ENCODE measurements at regions not wholly inside any gene's neighbourhood (a gene's known extent, or its start where the extent isn't known, plus 50 kb on each side); places are given as distances from the start of the nearest gene placed in this dataset.

DNA sequence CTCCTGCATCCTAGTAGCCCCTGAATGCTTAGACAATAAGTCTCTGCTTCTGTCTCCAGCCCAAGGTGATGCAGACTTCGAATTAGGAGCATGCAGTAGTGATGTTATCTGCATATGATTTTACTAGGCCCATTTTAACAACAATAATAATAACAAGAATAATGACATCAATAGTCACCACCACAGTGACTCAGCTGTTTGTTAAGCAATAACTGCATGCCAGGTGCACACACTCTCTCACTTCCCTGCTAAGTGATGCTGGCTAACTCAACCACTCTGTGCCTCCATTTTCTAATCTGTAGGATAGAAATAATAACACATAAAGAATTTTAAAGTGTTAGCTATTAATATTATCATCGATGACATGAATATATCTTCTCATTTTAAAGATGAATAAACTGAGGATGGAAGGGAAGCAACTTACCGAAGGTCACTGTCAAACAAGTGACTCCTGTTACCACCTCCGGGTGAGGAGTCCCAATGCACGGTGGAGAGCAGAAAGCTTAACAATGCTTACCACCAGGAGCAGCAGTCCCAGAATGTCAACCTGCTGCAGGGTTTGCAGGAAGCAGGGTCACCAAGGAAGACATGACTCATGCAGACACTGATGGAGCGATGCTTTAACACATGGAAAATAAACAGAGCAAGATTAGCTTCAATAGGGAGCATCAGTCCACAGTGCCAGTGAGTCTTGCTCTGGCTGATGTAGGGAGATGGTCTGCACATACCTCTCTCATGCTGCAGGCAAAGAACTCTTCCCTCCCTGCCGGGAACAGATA, 290.2 kb downstream of the SPATA17 start:
- TF ChIP-seq, protein P1, sequence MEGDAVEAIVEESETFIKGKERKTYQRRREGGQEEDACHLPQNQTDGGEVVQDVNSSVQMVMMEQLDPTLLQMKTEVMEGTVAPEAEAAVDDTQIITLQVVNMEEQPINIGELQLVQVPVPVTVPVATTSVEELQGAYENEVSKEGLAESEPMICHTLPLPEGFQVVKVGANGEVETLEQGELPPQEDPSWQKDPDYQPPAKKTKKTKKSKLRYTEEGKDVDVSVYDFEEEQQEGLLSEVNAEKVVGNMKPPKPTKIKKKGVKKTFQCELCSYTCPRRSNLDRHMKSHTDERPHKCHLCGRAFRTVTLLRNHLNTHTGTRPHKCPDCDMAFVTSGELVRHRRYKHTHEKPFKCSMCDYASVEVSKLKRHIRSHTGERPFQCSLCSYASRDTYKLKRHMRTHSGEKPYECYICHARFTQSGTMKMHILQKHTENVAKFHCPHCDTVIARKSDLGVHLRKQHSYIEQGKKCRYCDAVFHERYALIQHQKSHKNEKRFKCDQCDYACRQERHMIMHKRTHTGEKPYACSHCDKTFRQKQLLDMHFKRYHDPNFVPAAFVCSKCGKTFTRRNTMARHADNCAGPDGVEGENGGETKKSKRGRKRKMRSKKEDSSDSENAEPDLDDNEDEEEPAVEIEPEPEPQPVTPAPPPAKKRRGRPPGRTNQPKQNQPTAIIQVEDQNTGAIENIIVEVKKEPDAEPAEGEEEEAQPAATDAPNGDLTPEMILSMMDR (IDR thresholded peaks at IDR 0.05; ENCODE audit: insufficient read depth, low read length): no peak
- TF ChIP-seq, protein P2, sequence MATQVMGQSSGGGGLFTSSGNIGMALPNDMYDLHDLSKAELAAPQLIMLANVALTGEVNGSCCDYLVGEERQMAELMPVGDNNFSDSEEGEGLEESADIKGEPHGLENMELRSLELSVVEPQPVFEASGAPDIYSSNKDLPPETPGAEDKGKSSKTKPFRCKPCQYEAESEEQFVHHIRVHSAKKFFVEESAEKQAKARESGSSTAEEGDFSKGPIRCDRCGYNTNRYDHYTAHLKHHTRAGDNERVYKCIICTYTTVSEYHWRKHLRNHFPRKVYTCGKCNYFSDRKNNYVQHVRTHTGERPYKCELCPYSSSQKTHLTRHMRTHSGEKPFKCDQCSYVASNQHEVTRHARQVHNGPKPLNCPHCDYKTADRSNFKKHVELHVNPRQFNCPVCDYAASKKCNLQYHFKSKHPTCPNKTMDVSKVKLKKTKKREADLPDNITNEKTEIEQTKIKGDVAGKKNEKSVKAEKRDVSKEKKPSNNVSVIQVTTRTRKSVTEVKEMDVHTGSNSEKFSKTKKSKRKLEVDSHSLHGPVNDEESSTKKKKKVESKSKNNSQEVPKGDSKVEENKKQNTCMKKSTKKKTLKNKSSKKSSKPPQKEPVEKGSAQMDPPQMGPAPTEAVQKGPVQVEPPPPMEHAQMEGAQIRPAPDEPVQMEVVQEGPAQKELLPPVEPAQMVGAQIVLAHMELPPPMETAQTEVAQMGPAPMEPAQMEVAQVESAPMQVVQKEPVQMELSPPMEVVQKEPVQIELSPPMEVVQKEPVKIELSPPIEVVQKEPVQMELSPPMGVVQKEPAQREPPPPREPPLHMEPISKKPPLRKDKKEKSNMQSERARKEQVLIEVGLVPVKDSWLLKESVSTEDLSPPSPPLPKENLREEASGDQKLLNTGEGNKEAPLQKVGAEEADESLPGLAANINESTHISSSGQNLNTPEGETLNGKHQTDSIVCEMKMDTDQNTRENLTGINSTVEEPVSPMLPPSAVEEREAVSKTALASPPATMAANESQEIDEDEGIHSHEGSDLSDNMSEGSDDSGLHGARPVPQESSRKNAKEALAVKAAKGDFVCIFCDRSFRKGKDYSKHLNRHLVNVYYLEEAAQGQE (IDR thresholded peaks at IDR 0.05; ENCODE audit: insufficient replicate concordance, low read depth): no peak
